ENCODE measurements at regions not wholly inside any gene's neighbourhood (a gene's known extent, or its start where the extent isn't known, plus 50 kb on each side); places are given as distances from the start of the nearest gene placed in this dataset.

GRCh38 chr12:126147321-126147720, 1082.1 kb downstream of the AACS start:
- Histone ChIP-seq H3K27ac (ENCODE audit: poor library complexity, severe bottlenecking) (no peak overlapping the region), H3K9me3 (ENCODE audit: severe bottlenecking) (no peaks in the 10 kb centered on the region), H3K4me3 (ENCODE audit: severe bottlenecking) (no peak overlapping the region), H3K36me3 (ENCODE audit: low read depth) (no peaks in the 10 kb centered on the region), H3K4me1 (ENCODE audit: insufficient read depth, poor library complexity, severe bottlenecking) (no peaks in the 10 kb centered on the region), H3K27me3 (ENCODE audit: insufficient read depth, poor library complexity, severe bottlenecking) (no peaks in the 10 kb centered on the region)
- TF ChIP-seq CTCF (IDR thresholded peaks at IDR 0.05; ENCODE audit: poor library complexity, severe bottlenecking) = no peak
- DNase-seq (ENCODE audit: low spot score) (no peak), ATAC-seq (ENCODE audit: low read depth) (no peak)

GRCh38 chr12:126156806-126157574, 1091.8 kb downstream of the AACS start:
- H3K36me3 ChIP-seq (ENCODE audit: low read depth) = no peaks in the 10 kb centered on the region
- H3K4me3 ChIP-seq (ENCODE audit: severe bottlenecking) = no peak overlapping the region
- no peaks in the 10 kb centered on the region for H3K27me3 ChIP-seq (ENCODE audit: insufficient read depth, poor library complexity, severe bottlenecking)
- ATAC-seq (ENCODE audit: low read depth) (no peak), DNase-seq (ENCODE audit: low spot score) (no peak)
- H3K27ac ChIP-seq (ENCODE audit: poor library complexity, severe bottlenecking) = no peak overlapping the region
- no peaks in the 10 kb centered on the region for H3K9me3 ChIP-seq (ENCODE audit: severe bottlenecking)
- TF ChIP-seq CTCF (IDR thresholded peaks at IDR 0.05; ENCODE audit: poor library complexity, severe bottlenecking) = no peak
- H3K4me1 ChIP-seq (ENCODE audit: insufficient read depth, poor library complexity, severe bottlenecking) = no peaks in the 10 kb centered on the region

- ATAC-seq (ENCODE audit: low read depth) (no peak), DNase-seq (ENCODE audit: low spot score) (no peak)
- Histone ChIP-seq H3K4me3 (ENCODE audit: severe bottlenecking) (no peak overlapping the region), H3K9me3 (ENCODE audit: severe bottlenecking) (no peaks in the 10 kb centered on the region), H3K36me3 (ENCODE audit: low read depth) (no peaks in the 10 kb centered on the region), H3K4me1 (ENCODE audit: insufficient read depth, poor library complexity, severe bottlenecking) (no peaks in the 10 kb centered on the region), H3K27me3 (ENCODE audit: insufficient read depth, poor library complexity, severe bottlenecking) (no peaks in the 10 kb centered on the region), H3K27ac (ENCODE audit: poor library complexity, severe bottlenecking) (no peak overlapping the region)
- TF ChIP-seq CTCF (IDR thresholded peaks at IDR 0.05; ENCODE audit: poor library complexity, severe bottlenecking) = no peak
Observed at GRCh38 chr12:126157575-126157966, 1092.3 kb downstream of the AACS start.

GRCh38 chr12:126159139-126159538, 1093.9 kb downstream of the AACS start:
- DNase-seq (ENCODE audit: low spot score) = no peak
- TF ChIP-seq CTCF (IDR thresholded peaks at IDR 0.05; ENCODE audit: poor library complexity, severe bottlenecking) = no peak
- Histone ChIP-seq H3K9me3 (ENCODE audit: severe bottlenecking) (no peaks in the 10 kb centered on the region), H3K4me3 (ENCODE audit: severe bottlenecking) (no peak overlapping the region), H3K36me3 (ENCODE audit: low read depth) (no peaks in the 10 kb centered on the region), H3K27ac (ENCODE audit: poor library complexity, severe bottlenecking) (no peak overlapping the region), H3K27me3 (ENCODE audit: insufficient read depth, poor library complexity, severe bottlenecking) (no peaks in the 10 kb centered on the region), H3K4me1 (ENCODE audit: insufficient read depth, poor library complexity, severe bottlenecking) (no peaks in the 10 kb centered on the region)
- no peak for ATAC-seq (ENCODE audit: low read depth)

GRCh38 chr12:126160912-126161311, 1095.7 kb downstream of the AACS start:
- DNase-seq (ENCODE audit: low spot score) = no peak
- no peaks in the 10 kb centered on the region for H3K9me3 ChIP-seq (ENCODE audit: severe bottlenecking)
- no peak for ATAC-seq (ENCODE audit: low read depth)
- H3K36me3 ChIP-seq (ENCODE audit: low read depth) = no peaks in the 10 kb centered on the region
- no peaks in the 10 kb centered on the region for H3K27me3 ChIP-seq (ENCODE audit: insufficient read depth, poor library complexity, severe bottlenecking)
- no peaks in the 10 kb centered on the region for H3K4me1 ChIP-seq (ENCODE audit: insufficient read depth, poor library complexity, severe bottlenecking)
- no peak overlapping the region for H3K27ac ChIP-seq (ENCODE audit: poor library complexity, severe bottlenecking)
- H3K4me3 ChIP-seq (ENCODE audit: severe bottlenecking) = no peak overlapping the region
- no peak for TF ChIP-seq CTCF (IDR thresholded peaks at IDR 0.05; ENCODE audit: poor library complexity, severe bottlenecking)
